ENCODE measurements at regions not wholly inside any gene's neighbourhood (a gene's known extent, or its start where the extent isn't known, plus 50 kb on each side); places are given as distances from the start of the nearest gene placed in this dataset.

DNA sequence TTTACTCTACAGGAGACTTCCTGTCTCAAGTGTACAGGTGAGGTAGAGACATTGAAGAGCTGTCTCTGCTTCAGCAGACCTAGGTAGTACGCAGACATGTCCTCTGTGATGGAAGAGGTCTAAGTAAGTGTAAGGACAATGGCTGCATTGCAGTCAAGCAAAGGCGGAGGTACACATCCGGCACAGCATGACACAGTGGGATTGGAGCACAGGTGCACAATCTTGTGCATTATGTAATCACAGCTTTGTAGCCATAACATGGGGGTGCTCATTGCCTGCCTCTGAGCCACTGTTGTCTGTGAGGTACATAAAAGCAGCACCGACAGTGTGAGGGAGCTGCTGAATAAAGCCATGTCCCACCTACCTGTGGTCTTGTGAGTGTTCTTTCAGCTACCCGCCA, 66.4 kb upstream of the CCDC190 start:
- DNase-seq (ENCODE audit: low read depth), result no peak
- H3K4me3 ChIP-seq (ENCODE audit: low read depth, low read length), result no peak overlapping the region
- TF ChIP-seq, protein P1, sequence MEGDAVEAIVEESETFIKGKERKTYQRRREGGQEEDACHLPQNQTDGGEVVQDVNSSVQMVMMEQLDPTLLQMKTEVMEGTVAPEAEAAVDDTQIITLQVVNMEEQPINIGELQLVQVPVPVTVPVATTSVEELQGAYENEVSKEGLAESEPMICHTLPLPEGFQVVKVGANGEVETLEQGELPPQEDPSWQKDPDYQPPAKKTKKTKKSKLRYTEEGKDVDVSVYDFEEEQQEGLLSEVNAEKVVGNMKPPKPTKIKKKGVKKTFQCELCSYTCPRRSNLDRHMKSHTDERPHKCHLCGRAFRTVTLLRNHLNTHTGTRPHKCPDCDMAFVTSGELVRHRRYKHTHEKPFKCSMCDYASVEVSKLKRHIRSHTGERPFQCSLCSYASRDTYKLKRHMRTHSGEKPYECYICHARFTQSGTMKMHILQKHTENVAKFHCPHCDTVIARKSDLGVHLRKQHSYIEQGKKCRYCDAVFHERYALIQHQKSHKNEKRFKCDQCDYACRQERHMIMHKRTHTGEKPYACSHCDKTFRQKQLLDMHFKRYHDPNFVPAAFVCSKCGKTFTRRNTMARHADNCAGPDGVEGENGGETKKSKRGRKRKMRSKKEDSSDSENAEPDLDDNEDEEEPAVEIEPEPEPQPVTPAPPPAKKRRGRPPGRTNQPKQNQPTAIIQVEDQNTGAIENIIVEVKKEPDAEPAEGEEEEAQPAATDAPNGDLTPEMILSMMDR (IDR thresholded peaks at IDR 0.05; ENCODE audit: insufficient read depth, low read depth, low read length), result no peak

DNA sequence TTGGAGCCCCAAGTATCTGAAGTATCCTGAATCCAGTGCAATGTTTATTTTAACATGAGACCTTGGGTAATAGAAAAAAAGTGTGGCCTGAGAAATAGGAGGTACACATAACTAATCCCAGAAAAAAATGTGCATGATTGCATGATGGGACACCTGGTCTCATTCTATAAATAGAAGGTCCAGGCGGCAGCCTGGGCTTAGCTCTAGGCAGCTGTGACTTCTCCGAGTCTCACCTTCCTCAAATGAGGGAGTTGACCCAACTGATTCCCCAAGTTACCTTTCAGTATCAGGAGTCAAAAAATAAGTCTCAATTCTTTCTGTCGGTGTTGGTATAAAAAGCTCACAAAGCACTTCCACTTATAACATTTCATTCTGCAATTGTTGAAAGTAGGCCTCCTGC, 65.9 kb upstream of the CCDC190 start:
- H3K4me3 ChIP-seq (ENCODE audit: low read depth, low read length), result no peak overlapping the region
- no peak for DNase-seq (ENCODE audit: low read depth)
- TF ChIP-seq, protein P1 (IDR thresholded peaks at IDR 0.05; ENCODE audit: insufficient read depth, low read depth, low read length), result no peak

DNA sequence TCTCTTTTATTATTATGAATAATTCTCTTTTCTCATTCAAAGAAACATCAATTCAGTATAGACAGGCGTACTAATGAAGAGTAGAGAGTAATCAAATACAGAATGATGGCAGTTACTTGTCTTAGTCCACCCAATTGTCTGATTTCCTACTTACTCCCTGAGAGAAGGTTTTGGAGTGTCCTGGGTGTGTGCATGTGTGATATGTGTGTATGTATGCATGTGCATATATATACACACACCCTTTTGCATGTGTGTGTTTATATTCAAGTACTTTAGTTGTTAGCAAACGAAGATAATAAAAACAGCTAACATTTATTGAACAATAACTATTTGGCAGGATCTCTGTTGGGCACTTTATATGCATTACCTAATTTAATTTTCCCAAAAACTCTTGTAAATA, 63.2 kb upstream of the CCDC190 start:
- DNase-seq (ENCODE audit: low read depth), result no peak
- TF ChIP-seq, protein P1 (IDR thresholded peaks at IDR 0.05; ENCODE audit: insufficient read depth, low read depth, low read length), result no peak
- H3K4me3 ChIP-seq (ENCODE audit: low read depth, low read length), result no peak overlapping the region

DNA sequence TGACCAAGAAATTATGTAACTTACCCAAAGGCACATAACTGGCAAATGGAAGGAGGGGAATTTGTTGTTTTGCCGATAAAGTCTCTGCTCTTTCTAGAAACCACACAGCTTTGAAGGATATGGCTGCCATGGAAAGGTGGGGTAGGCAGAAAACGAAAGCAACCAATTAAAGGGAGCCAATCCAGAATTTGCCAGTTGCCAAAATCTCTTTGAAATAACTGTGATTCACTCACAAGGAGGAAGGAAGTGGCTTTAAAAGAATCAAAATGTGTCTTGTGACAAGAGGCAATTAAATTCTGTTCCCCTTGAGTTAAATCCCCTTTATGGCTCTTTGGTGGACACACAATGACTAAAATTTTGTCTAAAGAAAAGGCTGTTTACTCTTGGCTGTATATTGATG, 61.2 kb upstream of the CCDC190 start:
- no peak overlapping the region for H3K4me3 ChIP-seq (ENCODE audit: low read depth, low read length)
- no peak for DNase-seq (ENCODE audit: low read depth)

DNA sequence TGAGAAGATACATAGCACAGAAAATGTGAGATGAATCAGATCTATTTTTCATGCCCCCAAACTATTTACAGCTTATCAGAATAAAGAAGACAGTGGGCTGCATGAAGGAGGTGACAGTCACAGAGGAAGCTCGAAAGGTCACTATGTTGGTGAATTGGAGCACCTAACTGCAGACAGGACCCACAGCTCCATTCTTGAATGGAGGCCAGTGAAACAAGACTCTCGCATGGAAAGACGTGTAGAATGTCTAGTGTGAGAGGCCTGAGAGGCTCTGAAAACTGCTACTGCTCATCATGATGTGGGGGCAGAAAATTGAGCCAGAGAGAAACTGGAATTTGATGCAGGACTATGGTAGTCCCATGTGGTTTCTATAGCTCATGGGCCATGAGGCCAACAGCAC, 60.3 kb upstream of the CCDC190 start:
- TF ChIP-seq, protein P1 (IDR thresholded peaks at IDR 0.05; ENCODE audit: insufficient read depth, low read depth, low read length), result no peak

More for the DNA sequence above, 61.2 kb upstream of the CCDC190 start:
- TF ChIP-seq, protein P1 (IDR thresholded peaks at IDR 0.05; ENCODE audit: insufficient read depth, low read depth, low read length), result no peak

DNA sequence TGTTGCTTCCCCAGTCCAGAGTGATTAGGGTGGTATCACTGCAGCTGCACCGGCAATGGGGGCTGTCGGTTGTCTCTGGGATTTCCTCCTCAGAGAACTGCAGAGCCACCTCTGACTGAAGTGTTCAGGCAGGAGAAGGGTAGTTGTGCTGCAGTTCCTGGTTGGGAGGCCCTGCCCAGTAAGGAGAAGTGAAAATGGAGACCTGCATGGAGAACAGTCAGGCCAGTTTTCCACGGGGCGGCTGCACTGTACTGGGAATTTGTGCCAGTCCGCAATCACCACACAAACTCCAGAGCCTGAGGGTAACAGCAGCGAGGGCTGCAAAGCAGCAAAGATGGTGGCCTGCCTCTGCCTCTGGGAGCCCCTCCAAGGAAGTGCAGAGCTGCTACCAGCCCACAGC, 58.1 kb upstream of the CCDC190 start:
- DNase-seq (ENCODE audit: low read depth), result no peak
- no peak overlapping the region for H3K4me3 ChIP-seq (ENCODE audit: low read depth, low read length)
- TF ChIP-seq, protein P1 (IDR thresholded peaks at IDR 0.05; ENCODE audit: insufficient read depth, low read depth, low read length), result no peak

More for the DNA sequence above, 60.3 kb upstream of the CCDC190 start:
- no peak overlapping the region for H3K4me3 ChIP-seq (ENCODE audit: low read depth, low read length)
- DNase-seq (ENCODE audit: low read depth), result no peak

DNA sequence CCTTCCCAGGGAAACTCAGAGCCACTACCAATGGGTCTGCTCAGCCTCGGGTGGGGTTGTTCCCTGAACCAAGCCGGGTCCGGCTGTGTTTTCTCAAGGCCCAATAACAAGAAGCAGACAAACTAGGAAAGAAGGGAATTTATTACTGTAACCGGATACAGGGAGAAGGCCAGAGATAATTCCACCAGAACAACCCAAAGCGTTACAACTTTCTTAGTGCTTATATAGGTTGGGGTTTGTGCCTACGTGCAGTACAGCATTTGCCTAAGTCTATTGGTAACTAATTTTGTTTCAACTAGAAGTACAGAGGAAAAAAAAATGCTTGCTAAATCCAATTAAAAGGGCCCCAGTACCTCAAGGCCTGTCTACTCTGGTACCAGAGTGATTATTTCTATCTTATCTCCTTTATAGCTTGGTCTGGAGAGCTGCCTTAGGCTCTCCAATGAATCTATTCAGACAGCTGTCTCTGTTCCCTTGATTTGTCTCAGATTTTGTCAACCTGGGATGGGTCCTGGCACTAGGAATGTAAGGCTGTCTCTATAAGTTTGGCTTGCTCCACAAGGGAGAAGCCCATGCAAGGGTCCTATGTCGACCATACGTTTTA, 57.3 kb upstream of the CCDC190 start:
- no peak for DNase-seq (ENCODE audit: low read depth)
- TF ChIP-seq, protein P1 (IDR thresholded peaks at IDR 0.05; ENCODE audit: insufficient read depth, low read depth, low read length), result no peak

More for the DNA sequence above, 57.3 kb upstream of the CCDC190 start:
- H3K4me3 ChIP-seq (ENCODE audit: low read depth, low read length), result no peak overlapping the region

Data from fibroblast of villous mesenchyme (primary cell).